Left colon (tissue), 2 donors: ENCODE measurements at regions not wholly inside any gene's neighbourhood (a gene's known extent, or its start where the extent isn't known, plus 50 kb on each side); places are given as distances from the start of the nearest gene placed in this dataset.
"Not testable (repeated sequence)": the region's sequence is repeated elsewhere in the genome, so short reads cannot be mapped to it uniquely, and the experiment has no call there.

Source experiments
- ATAC-seq: fragments of 200-7000 bp; cut with Tn5 transposase; one replicate; pipeline ENCODE4 v1.9.1; 2020; ENCODE audit warnings: mild to moderate bottlenecking, moderate library complexity
- DNase-seq, 2 donors: peaks; one replicate each; pipeline ENCODE4 v3.0.0-alpha.2; 2020
- intact Hi-C, 2 donors: fragments of 100-400 bp; cut with DNase I in 1 of 2; cut with micrococcal nuclease in 1 of 2; formaldehyde crosslinking; loops; one replicate each; pipeline versions ENCODE4 v1.11.2 to v1.14.0; 2022; cut with DNase I, micrococcal nuclease
- donor health status: DM: no; HTN: no; CAD: no.
- donor health status: DM: yes; HTN: yes; CAD: no.

GRCh38 chr7:91694351-91694841 lies 186.1 kb downstream of the MTERF1 start:
- intact Hi-C loops, result no loop called here
- ATAC-seq (no peak), DNase-seq (no peak)

GRCh38 chr7:91710881-91711280 lies 169.6 kb downstream of the MTERF1 start:
- no peak for DNase-seq
- no peak for ATAC-seq
- intact Hi-C loops, result no loop called here

- DNase-seq, result no peak
- intact Hi-C loops, result no loop called here
- ATAC-seq, result no peak
Observed at GRCh38 chr7:91713669-91714068, 166.8 kb downstream of the MTERF1 start.

GRCh38 chr7:91717681-91718470 lies 162.6 kb downstream of the MTERF1 start:
- ATAC-seq, result no peak
- intact Hi-C loops, result no loop called here

GRCh38 chr7:91719008-91719407 lies 161.5 kb downstream of the MTERF1 start:
- ATAC-seq, result no peak
- DNase-seq, result no peak
- intact Hi-C loops, result no loop called here

More at GRCh38 chr7:91717681-91718470, 162.6 kb downstream of the MTERF1 start:
- DNase-seq, result no peak

GRCh38 chr7:91720260-91720937 lies 160.1 kb downstream of the MTERF1 start:
- intact Hi-C loops, result no loop called here
- no peak for ATAC-seq
- no peak for DNase-seq

GRCh38 chr7:91722831-91723230 lies 157.7 kb downstream of the MTERF1 start:
- no peak for ATAC-seq

GRCh38 chr7:91729046-91729445 lies 151.5 kb downstream of the MTERF1 start:
- DNase-seq, intact Hi-C loops, ATAC-seq: not testable (repeated sequence)

More at GRCh38 chr7:91722831-91723230, 157.7 kb downstream of the MTERF1 start:
- intact Hi-C loops, result no loop called here
- no peak for DNase-seq

GRCh38 chr7:91731976-91732375 lies 148.5 kb downstream of the MTERF1 start:
- intact Hi-C loops, result no loop called here

GRCh38 chr7:91749418-91749817 lies 131.1 kb downstream of the MTERF1 start:
- no peak for ATAC-seq
- no peak for DNase-seq
- intact Hi-C loops, result no loop called here

More at GRCh38 chr7:91731976-91732375, 148.5 kb downstream of the MTERF1 start:
- no peak for ATAC-seq
- DNase-seq, result no peak

- ATAC-seq (no peak), DNase-seq (no peak)
- intact Hi-C loops, result no loop called here
Observed at GRCh38 chr7:91750091-91750490, 130.4 kb downstream of the MTERF1 start.

- DNase-seq, result no peak
- no peak for ATAC-seq
- intact Hi-C loops, result no loop called here
Observed at GRCh38 chr7:91752102-91752501, 128.4 kb downstream of the MTERF1 start.

GRCh38 chr7:91754280-91754679 lies 126.2 kb downstream of the MTERF1 start:
- intact Hi-C loops, DNase-seq: not testable (repeated sequence)
- ATAC-seq, result peak; percentile 64

GRCh38 chr7:91755121-91755520 lies 125.4 kb downstream of the MTERF1 start:
- ATAC-seq, DNase-seq, intact Hi-C loops: not testable (repeated sequence)

- peak; percentile 99 for ATAC-seq
- DNase-seq, result peak; percentile 93 to 94
- intact Hi-C loops, result no loop called here
Observed at GRCh38 chr7:91759205-91759863, 121.2 kb downstream of the MTERF1 start.

GRCh38 chr7:91767820-91768219 lies 112.7 kb downstream of the MTERF1 start:
- DNase-seq (no peak), ATAC-seq (no peak)
- intact Hi-C loops, result no loop called here

GRCh38 chr7:91771394-91771793 lies 109.1 kb downstream of the MTERF1 start:
- DNase-seq (no peak), ATAC-seq (no peak)
- intact Hi-C loops, result no loop called here

GRCh38 chr7:91771921-91772815 lies 108.3 kb downstream of the MTERF1 start:
- DNase-seq (peak; percentile 36 to 47), ATAC-seq (peak; percentile 95)
- intact Hi-C loops, result no loop called here

- no peak for ATAC-seq
- intact Hi-C loops, result no loop called here
- DNase-seq, result no peak
Observed at GRCh38 chr7:91776171-91776570, 104.3 kb downstream of the MTERF1 start.
